ENCODE measurements at regions not wholly inside any gene's neighbourhood (a gene's known extent, or its start where the extent isn't known, plus 50 kb on each side); places are given as distances from the start of the nearest gene placed in this dataset.

DNA sequence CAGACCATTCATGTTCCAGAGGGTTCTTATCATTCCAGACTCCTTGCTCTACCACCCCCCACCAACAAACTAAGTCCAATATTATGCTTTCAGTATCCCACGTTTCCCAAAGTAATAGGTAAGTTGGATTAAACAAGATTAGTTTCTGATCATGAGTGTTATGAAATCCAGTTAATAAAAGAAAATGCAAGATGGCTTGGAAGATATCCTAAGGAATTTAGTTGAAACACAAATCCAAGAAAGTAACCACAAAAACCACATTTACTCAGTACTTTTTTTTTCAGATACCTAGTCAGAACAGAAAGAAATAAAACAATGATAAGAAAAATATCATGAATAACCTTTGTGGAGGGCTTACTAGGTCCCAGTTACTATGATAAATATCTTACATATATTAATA is 119.4 kb upstream of the MIR17HG start:
- DNase-seq (ENCODE audit: low read depth, low spot score): no peak
- TF ChIP-seq CTCF (IDR thresholded peaks at IDR 0.05; ENCODE audit: low read depth, low read length): no peak
- Histone ChIP-seq H3K9me3 (ENCODE audit: control insufficient read depth, insufficient read depth, low read length) (no peaks in the 10 kb centered on the region), H3K27me3 (ENCODE audit: control insufficient read depth, insufficient read depth, low read length) (no peaks in the 10 kb centered on the region), H3K4me3 (ENCODE audit: low read depth, low read length) (no peak overlapping the region), H3K27ac (ENCODE audit: low read depth, low read length) (no peak overlapping the region)
- CTCF ChIA-PET: no interaction called here
- POLR2A ChIA-PET: no interaction called here

DNA sequence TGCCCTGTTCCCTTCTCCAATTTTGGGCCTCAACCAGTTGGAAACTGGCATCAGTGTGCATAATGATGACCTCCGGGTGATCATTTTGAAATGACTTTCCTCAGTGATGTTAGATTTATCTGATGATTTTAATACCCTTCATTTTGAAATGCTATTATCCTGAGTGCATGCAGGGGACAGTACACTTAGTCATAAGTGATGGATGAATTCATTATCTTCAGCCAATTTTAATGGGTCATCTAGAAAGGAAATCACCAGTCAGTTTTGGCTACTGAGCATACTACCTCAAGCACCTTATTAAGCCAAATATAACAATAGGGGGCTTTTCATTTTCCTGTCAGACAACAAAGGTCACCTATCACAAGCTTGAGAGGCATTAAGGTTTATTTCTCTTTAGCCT is 118.5 kb upstream of the MIR17HG start:
- no peak overlapping the region for H3K27ac ChIP-seq (ENCODE audit: low read depth, low read length)
- ChIA-PET CTCF (no interaction called here), POLR2A (no interaction called here)
- no peak overlapping the region for H3K4me3 ChIP-seq (ENCODE audit: low read depth, low read length)
- DNase-seq (ENCODE audit: low read depth, low spot score): no peak
- no peaks in the 10 kb centered on the region for H3K27me3 ChIP-seq (ENCODE audit: control insufficient read depth, insufficient read depth, low read length)
- no peaks in the 10 kb centered on the region for H3K9me3 ChIP-seq (ENCODE audit: control insufficient read depth, insufficient read depth, low read length)
- no peak for TF ChIP-seq CTCF (IDR thresholded peaks at IDR 0.05; ENCODE audit: low read depth, low read length)

DNA sequence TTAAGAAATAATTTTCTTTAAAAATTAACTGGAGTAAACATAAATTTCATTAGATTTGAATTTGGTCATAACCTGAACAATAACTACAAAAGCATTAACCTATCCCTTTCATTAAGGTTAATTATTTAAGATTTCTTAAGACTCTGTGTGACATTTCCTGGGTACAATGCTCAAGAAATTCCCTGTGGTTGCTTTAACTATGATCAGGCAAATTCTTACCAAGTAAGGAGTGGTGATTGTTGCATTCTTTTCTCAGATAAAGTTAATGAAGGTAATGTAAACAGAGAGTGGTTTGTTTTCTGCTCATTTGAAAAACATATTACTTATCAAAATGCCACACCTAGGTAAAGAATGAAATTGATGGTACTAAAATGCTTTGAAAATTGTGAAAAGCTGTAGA is 114.8 kb upstream of the MIR17HG start:
- no peak overlapping the region for H3K4me3 ChIP-seq (ENCODE audit: low read depth, low read length)
- ChIA-PET CTCF (no interaction called here), POLR2A (no interaction called here)
- no peaks in the 10 kb centered on the region for H3K9me3 ChIP-seq (ENCODE audit: control insufficient read depth, insufficient read depth, low read length)
- H3K27ac ChIP-seq (ENCODE audit: low read depth, low read length): no peak overlapping the region
- no peak for DNase-seq (ENCODE audit: low read depth, low spot score)
- no peaks in the 10 kb centered on the region for H3K27me3 ChIP-seq (ENCODE audit: control insufficient read depth, insufficient read depth, low read length)
- TF ChIP-seq CTCF (IDR thresholded peaks at IDR 0.05; ENCODE audit: low read depth, low read length): no peak

DNA sequence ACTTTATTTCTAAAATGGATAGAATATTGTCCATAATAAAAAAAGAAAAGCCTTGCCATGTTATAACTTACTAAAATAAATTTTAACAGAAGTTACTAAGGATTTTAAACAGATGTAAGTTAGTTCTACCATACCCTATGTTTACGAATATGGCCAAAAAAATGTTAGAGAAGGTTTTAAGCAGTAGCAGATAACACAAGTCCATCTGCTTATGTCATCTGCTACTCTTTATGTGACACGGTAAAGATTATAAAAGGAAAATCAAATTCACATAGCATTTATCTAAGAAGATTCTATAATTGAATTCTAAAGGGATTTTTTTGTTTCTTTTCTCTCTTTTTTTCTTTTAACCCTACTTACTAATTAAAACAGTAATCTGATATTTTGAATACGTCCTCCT is 114.2 kb upstream of the MIR17HG start:
- ChIA-PET POLR2A (no interaction called here), CTCF (no interaction called here)
- no peak for TF ChIP-seq CTCF (IDR thresholded peaks at IDR 0.05; ENCODE audit: low read depth, low read length)
- DNase-seq (ENCODE audit: low read depth, low spot score): no peak
- Histone ChIP-seq H3K27me3 (ENCODE audit: control insufficient read depth, insufficient read depth, low read length) (no peaks in the 10 kb centered on the region), H3K27ac (ENCODE audit: low read depth, low read length) (no peak overlapping the region), H3K4me3 (ENCODE audit: low read depth, low read length) (no peak overlapping the region), H3K9me3 (ENCODE audit: control insufficient read depth, insufficient read depth, low read length) (no peaks in the 10 kb centered on the region)

GRCh38 chr13:91236182-91236581 is 111.3 kb upstream of the MIR17HG start:
- Histone ChIP-seq H3K9me3 (ENCODE audit: control insufficient read depth, insufficient read depth, low read length) (no peaks in the 10 kb centered on the region), H3K27ac (ENCODE audit: low read depth, low read length) (no peak overlapping the region), H3K4me3 (ENCODE audit: low read depth, low read length) (no peak overlapping the region), H3K27me3 (ENCODE audit: control insufficient read depth, insufficient read depth, low read length) (no peaks in the 10 kb centered on the region)
- DNase-seq (ENCODE audit: low read depth, low spot score): no peak
- no peak for TF ChIP-seq CTCF (IDR thresholded peaks at IDR 0.05; ENCODE audit: low read depth, low read length)
- ChIA-PET CTCF (no interaction called here), POLR2A (no interaction called here)

Data from AG04450 (cell line).